BE2C (cell line): ENCODE measurements at regions not wholly inside any gene's neighbourhood (a gene's known extent, or its start where the extent isn't known, plus 50 kb on each side); places are given as distances from the start of the nearest gene placed in this dataset.

Experiments
- DNase-seq: peaks from one replicate; pipeline ENCODE4 v3.0.0-alpha.2; 2020
- H3K27me3 ChIP-seq: fragments of 250-450 bp; sonication (Bioruptor Pico); 2 replicates; pipeline ENCODE4 v1.5.1; 2020; ENCODE audit warnings: mild to moderate bottlenecking
- H3K36me3 ChIP-seq: fragments of 250-450 bp; sonication (Bioruptor Pico); 2 replicates; pipeline ENCODE4 v1.5.1; 2020; ENCODE audit warnings: mild to moderate bottlenecking
- H3K4me1 ChIP-seq: fragments of 250-450 bp; sonication (Bioruptor Pico); 2 replicates; pipeline ENCODE4 v1.5.1; 2020
- H3K4me3 ChIP-seq: 2 replicates; pipeline ENCODE4 v1.5.1; 2011; ENCODE audit warnings: low read depth, low read length
- H3K9me3 ChIP-seq: fragments of 250-450 bp; sonication (Bioruptor Pico); 2 replicates; pipeline ENCODE4 v1.5.1; 2020
- TF ChIP-seq, protein P1 (sequence below): IDR thresholded peaks from 2 replicates; pipeline ENCODE4 v1.5.1; 2012; ENCODE audit warnings: mild to moderate bottlenecking, low read depth, low read length

GRCh38 chr2:234375176-234375880 lies 121.6 kb downstream of the ARL4C start:
- Histone ChIP-seq H3K27me3 (no peaks in the 10 kb centered on the region), H3K36me3 (no peaks in the 10 kb centered on the region), H3K4me1 (no peaks in the 10 kb centered on the region), H3K4me3 (no peak overlapping the region), H3K9me3 (no peaks in the 10 kb centered on the region)
- TF ChIP-seq, protein P1, sequence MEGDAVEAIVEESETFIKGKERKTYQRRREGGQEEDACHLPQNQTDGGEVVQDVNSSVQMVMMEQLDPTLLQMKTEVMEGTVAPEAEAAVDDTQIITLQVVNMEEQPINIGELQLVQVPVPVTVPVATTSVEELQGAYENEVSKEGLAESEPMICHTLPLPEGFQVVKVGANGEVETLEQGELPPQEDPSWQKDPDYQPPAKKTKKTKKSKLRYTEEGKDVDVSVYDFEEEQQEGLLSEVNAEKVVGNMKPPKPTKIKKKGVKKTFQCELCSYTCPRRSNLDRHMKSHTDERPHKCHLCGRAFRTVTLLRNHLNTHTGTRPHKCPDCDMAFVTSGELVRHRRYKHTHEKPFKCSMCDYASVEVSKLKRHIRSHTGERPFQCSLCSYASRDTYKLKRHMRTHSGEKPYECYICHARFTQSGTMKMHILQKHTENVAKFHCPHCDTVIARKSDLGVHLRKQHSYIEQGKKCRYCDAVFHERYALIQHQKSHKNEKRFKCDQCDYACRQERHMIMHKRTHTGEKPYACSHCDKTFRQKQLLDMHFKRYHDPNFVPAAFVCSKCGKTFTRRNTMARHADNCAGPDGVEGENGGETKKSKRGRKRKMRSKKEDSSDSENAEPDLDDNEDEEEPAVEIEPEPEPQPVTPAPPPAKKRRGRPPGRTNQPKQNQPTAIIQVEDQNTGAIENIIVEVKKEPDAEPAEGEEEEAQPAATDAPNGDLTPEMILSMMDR, result no peak
- no peak for DNase-seq

DNA sequence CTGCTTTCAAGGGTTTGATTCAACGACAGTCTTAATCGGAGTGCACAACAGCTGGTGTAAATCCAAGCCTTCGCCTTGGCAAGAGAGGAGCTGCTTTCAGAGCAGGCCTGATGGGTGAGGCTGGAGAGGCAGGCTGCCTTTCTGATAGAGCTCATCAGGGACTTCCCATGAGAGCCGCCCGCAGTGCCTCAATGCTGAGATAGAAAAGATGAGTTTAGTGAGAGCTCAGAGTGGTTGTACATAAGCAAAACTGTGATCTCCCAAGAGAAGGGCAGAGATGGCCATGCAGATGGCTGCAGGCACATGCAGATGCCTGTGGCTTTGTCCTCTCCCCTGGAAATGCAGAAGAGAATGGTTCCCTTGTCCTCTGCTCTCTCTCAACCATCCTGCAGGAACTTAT lies 122.1 kb downstream of the ARL4C start:
- H3K4me3 ChIP-seq, result no peak overlapping the region
- no peaks in the 10 kb centered on the region for H3K9me3 ChIP-seq
- H3K27me3 ChIP-seq, result no peaks in the 10 kb centered on the region
- H3K36me3 ChIP-seq, result no peaks in the 10 kb centered on the region
- no peaks in the 10 kb centered on the region for H3K4me1 ChIP-seq
- TF ChIP-seq, protein P1, result no peak
- no peak for DNase-seq

GRCh38 chr2:234374150-234374508 lies 122.8 kb downstream of the ARL4C start:
- no peaks in the 10 kb centered on the region for H3K36me3 ChIP-seq
- H3K9me3 ChIP-seq, result no peaks in the 10 kb centered on the region
- no peaks in the 10 kb centered on the region for H3K4me1 ChIP-seq
- H3K4me3 ChIP-seq, result no peak overlapping the region
- DNase-seq, result no peak
- TF ChIP-seq, protein P1, result no peak
- no peaks in the 10 kb centered on the region for H3K27me3 ChIP-seq

DNA sequence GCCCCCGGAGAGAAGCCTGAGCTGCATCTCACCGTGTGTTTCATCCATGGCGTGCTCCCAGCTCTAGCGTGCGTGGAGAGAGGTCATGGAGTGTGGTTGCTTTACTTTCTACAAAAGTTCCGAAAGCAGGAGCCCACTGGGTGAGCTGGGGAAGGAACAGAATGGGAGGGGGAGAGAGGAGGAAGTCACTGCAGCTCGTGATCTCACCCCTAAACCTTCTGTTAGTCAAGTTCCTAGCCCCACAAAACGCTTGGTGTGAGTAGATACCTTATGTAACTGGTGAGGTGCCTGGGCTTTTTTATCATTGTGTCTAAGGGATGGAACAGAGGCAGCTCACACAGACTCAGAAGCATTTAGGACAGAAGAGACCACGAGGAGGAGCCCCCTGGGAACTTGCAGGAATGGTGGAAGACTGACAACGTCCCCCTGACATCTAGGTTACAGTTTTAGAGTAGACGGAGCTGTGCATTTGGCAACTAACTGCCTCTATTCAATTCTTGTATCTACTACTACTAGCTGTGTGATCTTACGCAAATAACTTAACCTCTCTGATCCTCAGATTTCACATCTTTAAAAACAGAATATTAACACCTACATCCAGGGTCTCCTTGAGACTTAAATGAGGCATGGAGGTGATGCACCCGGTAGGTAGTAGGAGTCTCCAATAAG lies 123.3 kb downstream of the ARL4C start:
- no peak for DNase-seq
- TF ChIP-seq, protein P1, result no peak
- H3K27me3 ChIP-seq, result no peaks in the 10 kb centered on the region
- no peak overlapping the region for H3K4me3 ChIP-seq
- H3K4me1 ChIP-seq, result no peaks in the 10 kb centered on the region
- H3K9me3 ChIP-seq, result no peaks in the 10 kb centered on the region
- H3K36me3 ChIP-seq, result no peaks in the 10 kb centered on the region

- H3K4me3 ChIP-seq, result no peak overlapping the region
- no peaks in the 10 kb centered on the region for H3K4me1 ChIP-seq
- DNase-seq, result no peak
- TF ChIP-seq, protein P1, result no peak
- H3K36me3 ChIP-seq, result no peaks in the 10 kb centered on the region
- H3K9me3 ChIP-seq, result no peaks in the 10 kb centered on the region
- no peaks in the 10 kb centered on the region for H3K27me3 ChIP-seq
Measured at GRCh38 chr2:234373060-234373459, 123.8 kb downstream of the ARL4C start.

GRCh38 chr2:234372506-234372905 lies 124.4 kb downstream of the ARL4C start:
- DNase-seq, result no peak
- Histone ChIP-seq H3K27me3 (no peaks in the 10 kb centered on the region), H3K9me3 (no peaks in the 10 kb centered on the region), H3K4me1 (no peaks in the 10 kb centered on the region), H3K4me3 (no peak overlapping the region), H3K36me3 (no peaks in the 10 kb centered on the region)
- TF ChIP-seq, protein P1, result no peak
